ENCODE measurements at regions not wholly inside any gene's neighbourhood (a gene's known extent, or its start where the extent isn't known, plus 50 kb on each side); places are given as distances from the start of the nearest gene placed in this dataset.
"Not testable (repeated sequence)": the region's sequence is repeated elsewhere in the genome, so short reads cannot be mapped to it uniquely, and the experiment has no call there.

DNA sequence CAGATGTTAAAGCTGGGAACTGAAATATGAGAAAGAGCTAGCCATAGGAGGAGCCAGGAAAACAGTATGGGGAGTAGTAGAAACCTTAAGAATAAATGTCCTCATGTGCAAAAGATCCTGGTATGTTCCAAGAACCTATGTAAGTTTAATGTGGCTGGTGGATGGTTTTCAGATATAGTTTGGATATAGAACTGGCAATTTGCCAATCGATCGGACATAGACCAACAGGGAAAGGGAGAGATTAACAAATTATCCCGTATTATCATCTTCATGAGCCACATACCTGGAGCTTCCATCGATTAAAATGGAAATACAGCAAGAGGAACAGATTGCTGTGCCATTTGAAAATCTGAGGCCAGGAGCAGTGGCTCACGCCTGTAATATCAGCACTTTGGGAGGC lies 388.7 kb downstream of the PRELID2 start:
- DNase-seq (ENCODE audit: low read depth): no peak
- no peak overlapping the region for H3K4me3 ChIP-seq (ENCODE audit: low read depth, low read length)
- no peak for TF ChIP-seq CTCF (IDR thresholded peaks at IDR 0.05; ENCODE audit: insufficient read depth, low read depth, low read length, missing control alignments)

- no peak for DNase-seq (ENCODE audit: low read depth)
- H3K4me3 ChIP-seq (ENCODE audit: low read depth, low read length): no peak overlapping the region
- no peak for TF ChIP-seq CTCF (IDR thresholded peaks at IDR 0.05; ENCODE audit: insufficient read depth, low read depth, low read length, missing control alignments)
These were observed 390.1 kb downstream of the PRELID2 start for GRCh38 chr5:145445027-145445426.

- DNase-seq (ENCODE audit: low read depth): no peak
- TF ChIP-seq CTCF (IDR thresholded peaks at IDR 0.05; ENCODE audit: insufficient read depth, low read depth, low read length, missing control alignments): no peak
- no peak overlapping the region for H3K4me3 ChIP-seq (ENCODE audit: low read depth, low read length)
These were observed 391.2 kb downstream of the PRELID2 start for GRCh38 chr5:145443964-145444363.

DNA sequence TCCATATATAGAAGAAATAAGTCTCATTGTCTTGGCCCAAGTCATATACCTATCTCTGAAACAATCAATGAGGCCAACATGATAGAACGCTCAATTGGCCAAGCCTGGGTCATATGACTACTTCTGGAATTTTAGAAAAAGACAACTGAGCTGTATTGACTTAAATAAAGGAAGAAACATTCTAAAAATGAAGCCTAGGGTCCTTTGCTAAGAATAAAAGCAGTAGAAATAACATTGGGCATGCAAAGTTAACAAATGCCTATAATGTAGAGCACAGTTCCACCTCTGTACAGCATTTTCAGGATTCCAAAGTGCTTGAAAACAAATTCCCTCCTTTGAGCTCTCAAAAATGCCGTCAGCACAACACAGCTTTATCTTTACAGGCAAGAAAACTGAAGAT lies 391.8 kb downstream of the PRELID2 start:
- DNase-seq (ENCODE audit: low read depth): no peak
- no peak for TF ChIP-seq CTCF (IDR thresholded peaks at IDR 0.05; ENCODE audit: insufficient read depth, low read depth, low read length, missing control alignments)
- H3K4me3 ChIP-seq (ENCODE audit: low read depth, low read length): no peak overlapping the region

GRCh38 chr5:145442661-145443060 lies 392.5 kb downstream of the PRELID2 start:
- not testable (repeated sequence) for H3K4me3 ChIP-seq (ENCODE audit: low read depth, low read length); DNase-seq (ENCODE audit: low read depth)

GRCh38 chr5:145441228-145441627 lies 393.9 kb downstream of the PRELID2 start:
- H3K4me3 ChIP-seq (ENCODE audit: low read depth, low read length): no peak overlapping the region
- no peak for DNase-seq (ENCODE audit: low read depth)
- TF ChIP-seq CTCF (IDR thresholded peaks at IDR 0.05; ENCODE audit: insufficient read depth, low read depth, low read length, missing control alignments): no peak

- TF ChIP-seq CTCF (IDR thresholded peaks at IDR 0.05; ENCODE audit: insufficient read depth, low read depth, low read length, missing control alignments): no peak
- DNase-seq (ENCODE audit: low read depth): no peak
- H3K4me3 ChIP-seq (ENCODE audit: low read depth, low read length): no peak overlapping the region
These were observed 397.5 kb downstream of the PRELID2 start for GRCh38 chr5:145437627-145438026.

GRCh38 chr5:145433077-145433476 lies 402.1 kb downstream of the PRELID2 start:
- no peak overlapping the region for H3K4me3 ChIP-seq (ENCODE audit: low read depth, low read length)
- no peak for TF ChIP-seq CTCF (IDR thresholded peaks at IDR 0.05; ENCODE audit: insufficient read depth, low read depth, low read length, missing control alignments)
- no peak for DNase-seq (ENCODE audit: low read depth)
